ENCODE measurements at regions not wholly inside any gene's neighbourhood (a gene's known extent, or its start where the extent isn't known, plus 50 kb on each side); places are given as distances from the start of the nearest gene placed in this dataset.

DNA sequence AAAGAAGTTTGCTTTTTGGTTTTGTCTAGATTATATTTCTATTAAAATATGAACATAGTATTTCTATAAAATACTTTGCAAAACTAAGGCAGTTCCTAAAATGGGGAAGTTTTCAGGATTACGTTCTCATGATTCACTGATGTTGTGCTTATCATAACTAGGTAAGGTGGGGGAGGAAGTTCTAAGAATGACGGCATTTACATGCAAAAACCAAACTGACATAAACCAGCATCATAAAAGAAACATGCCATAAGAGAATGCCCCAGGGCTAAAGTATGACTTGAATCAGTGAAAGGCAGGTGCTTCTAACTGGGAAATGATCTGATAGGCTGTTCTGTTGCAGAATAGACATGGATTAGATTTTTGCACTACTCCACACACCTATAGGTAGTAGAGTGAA is 204.7 kb upstream of the JADE1 start:
- H2BK120ac ChIP-seq (ENCODE audit: low read depth, low read length), result no peak overlapping the region
- no peak overlapping the region for H2AK5ac ChIP-seq (ENCODE audit: low read depth, low read length)
- H2AK9ac ChIP-seq (replicated peaks; ENCODE audit: low read depth, low read length, poor library complexity), result no peak overlapping the region
- no peaks in the 10 kb centered on the region for H3K36me3 ChIP-seq (ENCODE audit: control insufficient read depth, insufficient read depth, low read length)
- H3K27ac ChIP-seq (ENCODE audit: insufficient read depth, low read length), result no peak overlapping the region
- H4K20me1 ChIP-seq (ENCODE audit: insufficient read depth, low read length), result no peaks in the 10 kb centered on the region
- no peaks in the 10 kb centered on the region for H3K9me3 ChIP-seq (ENCODE audit: control insufficient read depth, insufficient read depth, low read length)
- in situ Hi-C loops (cut with MboI; ENCODE audit: low sequenced_read_pairs) (no loop called here), intact Hi-C loops (cut with micrococcal nuclease) (no loop called here), dilution Hi-C loops (cut with HindIII; ENCODE audit: low sequenced_read_pairs, unreplicated experiment) (no loop called here)
- H3K27me3 ChIP-seq (ENCODE audit: control insufficient read depth, insufficient read depth, low read length), result no peaks in the 10 kb centered on the region
- no peaks in the 10 kb centered on the region for H3K79me1 ChIP-seq (ENCODE audit: low read depth in 1 of 2, low read length in 2 of 2)
- H3K4me2 ChIP-seq (ENCODE audit: low read depth, low read length), result no peak overlapping the region
- no peak overlapping the region; the same call in 2 of the 3 replicates for H2BK15ac ChIP-seq (ENCODE audit: low read depth, low read length)
- peak; percentile 47 for DNase-seq
- H3K23ac ChIP-seq (ENCODE audit: low read depth, low read length), result no peak overlapping the region
- peaks cover 15% of the 10 kb centered on the region for H3K4me1 ChIP-seq (ENCODE audit: control insufficient read depth, insufficient read depth, low read length)
- H3K4ac ChIP-seq (ENCODE audit: low read depth, low read length), result no peak overlapping the region
- no peak for TF ChIP-seq POLR2A (IDR thresholded peaks at IDR 0.05; ENCODE audit: low read depth, low read length)
- no peak for TF ChIP-seq CHD1 (IDR thresholded peaks at IDR 0.05; ENCODE audit: low read depth, low read length)
- TF ChIP-seq RFX5 (IDR thresholded peaks at IDR 0.05; ENCODE audit: low read depth, low read length), result no peak
- TF ChIP-seq, protein P1, sequence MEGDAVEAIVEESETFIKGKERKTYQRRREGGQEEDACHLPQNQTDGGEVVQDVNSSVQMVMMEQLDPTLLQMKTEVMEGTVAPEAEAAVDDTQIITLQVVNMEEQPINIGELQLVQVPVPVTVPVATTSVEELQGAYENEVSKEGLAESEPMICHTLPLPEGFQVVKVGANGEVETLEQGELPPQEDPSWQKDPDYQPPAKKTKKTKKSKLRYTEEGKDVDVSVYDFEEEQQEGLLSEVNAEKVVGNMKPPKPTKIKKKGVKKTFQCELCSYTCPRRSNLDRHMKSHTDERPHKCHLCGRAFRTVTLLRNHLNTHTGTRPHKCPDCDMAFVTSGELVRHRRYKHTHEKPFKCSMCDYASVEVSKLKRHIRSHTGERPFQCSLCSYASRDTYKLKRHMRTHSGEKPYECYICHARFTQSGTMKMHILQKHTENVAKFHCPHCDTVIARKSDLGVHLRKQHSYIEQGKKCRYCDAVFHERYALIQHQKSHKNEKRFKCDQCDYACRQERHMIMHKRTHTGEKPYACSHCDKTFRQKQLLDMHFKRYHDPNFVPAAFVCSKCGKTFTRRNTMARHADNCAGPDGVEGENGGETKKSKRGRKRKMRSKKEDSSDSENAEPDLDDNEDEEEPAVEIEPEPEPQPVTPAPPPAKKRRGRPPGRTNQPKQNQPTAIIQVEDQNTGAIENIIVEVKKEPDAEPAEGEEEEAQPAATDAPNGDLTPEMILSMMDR (conservative IDR thresholded peaks at IDR 0.05; ENCODE audit: low read depth, low read length), result no peak
- TF ChIP-seq MXI1 (IDR thresholded peaks at IDR 0.05; ENCODE audit: borderline replicate concordance, low read depth, low read length), result no peak
- no peak for TF ChIP-seq FOS (IDR thresholded peaks at IDR 0.05; ENCODE audit: low read depth, low read length)
- TF ChIP-seq USF2 (IDR thresholded peaks at IDR 0.05; ENCODE audit: low read depth, low read length), result no peak
- TF ChIP-seq MAFK (IDR thresholded peaks at IDR 0.05; ENCODE audit: low read depth, low read length), result no peak
- TF ChIP-seq NFE2L2 (IDR thresholded peaks at IDR 0.05; ENCODE audit: low read depth, low read length), result no peak
- no peak for TF ChIP-seq BHLHE40 (IDR thresholded peaks at IDR 0.05; ENCODE audit: low read depth, low read length)
- TF ChIP-seq RCOR1 (IDR thresholded peaks at IDR 0.05; ENCODE audit: insufficient replicate concordance, low read length), result no peak
- TF ChIP-seq SMC3 (IDR thresholded peaks at IDR 0.05; ENCODE audit: low read depth, low read length), result no peak
- no peak for TF ChIP-seq RAD21 (IDR thresholded peaks at IDR 0.05; ENCODE audit: low read length)
- TF ChIP-seq MAZ (IDR thresholded peaks at IDR 0.05; ENCODE audit: borderline replicate concordance, low read depth, low read length), result no peak
- TF ChIP-seq, protein P2, sequence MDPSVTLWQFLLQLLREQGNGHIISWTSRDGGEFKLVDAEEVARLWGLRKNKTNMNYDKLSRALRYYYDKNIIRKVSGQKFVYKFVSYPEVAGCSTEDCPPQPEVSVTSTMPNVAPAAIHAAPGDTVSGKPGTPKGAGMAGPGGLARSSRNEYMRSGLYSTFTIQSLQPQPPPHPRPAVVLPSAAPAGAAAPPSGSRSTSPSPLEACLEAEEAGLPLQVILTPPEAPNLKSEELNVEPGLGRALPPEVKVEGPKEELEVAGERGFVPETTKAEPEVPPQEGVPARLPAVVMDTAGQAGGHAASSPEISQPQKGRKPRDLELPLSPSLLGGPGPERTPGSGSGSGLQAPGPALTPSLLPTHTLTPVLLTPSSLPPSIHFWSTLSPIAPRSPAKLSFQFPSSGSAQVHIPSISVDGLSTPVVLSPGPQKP (IDR thresholded peaks at IDR 0.05; ENCODE audit: borderline replicate concordance, low read depth, low read length), result no peak
- no peak for TF ChIP-seq CEBPB (IDR thresholded peaks at IDR 0.05; ENCODE audit: low read depth, low read length)
- no peak overlapping the region for H2BK5ac ChIP-seq (ENCODE audit: low read depth, low read length, poor library complexity, severe bottlenecking)
- H4K5ac ChIP-seq (ENCODE audit: low read depth, low read length), result no peak overlapping the region
- no peak overlapping the region for H4K91ac ChIP-seq (ENCODE audit: insufficient read depth, low read depth, low read length)
- no peak overlapping the region for H3K4me3 ChIP-seq (ENCODE audit: insufficient read depth, low read depth, low read length)
- no peak overlapping the region for H3K18ac ChIP-seq (ENCODE audit: low read depth, low read length)
- no TSS peak for BruUV-seq (replicated peaks)
- no peak overlapping the region for H3K9ac ChIP-seq (ENCODE audit: low read depth, low read length)
- H2AFZ ChIP-seq (replicated peaks; ENCODE audit: low read length, poor library complexity), result no peak overlapping the region
- H4K8ac ChIP-seq (ENCODE audit: low read depth in 2 of 2, low read length in 2 of 2), result no peak overlapping the region
- ATAC-seq (ENCODE audit: low read depth), result no peak
- H3K9me1 ChIP-seq (ENCODE audit: insufficient read depth, low read length), result peaks cover 15% of the 10 kb centered on the region
- no peak overlapping the region for H3K14ac ChIP-seq (replicated peaks; ENCODE audit: low read depth, low read length)
- WGBS, 2 experiments (ENCODE audit: extremely low coverage in 2 of 2, insufficient read length in 1 of 2), result no CpG with 5 or more reads among the region's 2 CpGs
- no peak overlapping the region for H2BK20ac ChIP-seq (ENCODE audit: low read depth, low read length)
- no peak overlapping the region for H3K56ac ChIP-seq (ENCODE audit: extremely low read depth, insufficient read depth, low read length)
- ChIA-PET POLR2A (ENCODE audit: unreplicated experiment) (no interaction called here), CTCF (interaction anchor here (0.7 kb wide), 1 partner anchor 225 kb away, joined by 3 read pairs; no protein-coding TSS in a partner anchor)

Measured in IMR-90 (cell line).